Spinal cord (tissue), 9 donors: ENCODE measurements at regions not wholly inside any gene's neighbourhood (a gene's known extent, or its start where the extent isn't known, plus 50 kb on each side); places are given as distances from the start of the nearest gene placed in this dataset.

Experiments used
- DNase-seq, 6 donors: peaks; one replicate each; pipeline versions ENCODE4 v3.0.0 to v3.0.0-alpha.2; 2013 to 2015; ENCODE audit warnings: low spot score in 6 of 6, low read depth in 4 of 6
- H3K27ac ChIP-seq: one replicate; pipeline ENCODE4 v1.5.1; 2013; ENCODE audit warnings: low read depth, low read length, control low read depth
- H3K27me3 ChIP-seq: one replicate; pipeline ENCODE4 v1.6.1; 2013; ENCODE audit warnings: low read length; ENCODE audit not compliant: control insufficient read depth, insufficient read depth
- H3K36me3 ChIP-seq: one replicate; pipeline ENCODE4 v1.6.1; 2013; ENCODE audit warnings: low read length; ENCODE audit not compliant: control insufficient read depth, insufficient read depth
- H3K4me1 ChIP-seq: one replicate; pipeline ENCODE4 v1.6.1; 2013; ENCODE audit warnings: low read length; ENCODE audit not compliant: control insufficient read depth, insufficient read depth
- H3K4me3 ChIP-seq: one replicate; pipeline ENCODE4 v1.5.1; 2013; ENCODE audit warnings: low read depth, low read length, control low read depth
- H3K9me3 ChIP-seq: one replicate; pipeline ENCODE4 v1.6.1; 2013; ENCODE audit warnings: low read length; ENCODE audit not compliant: control insufficient read depth, insufficient read depth
- WGBS: methylation state at CpG from one replicate; pipeline ENCODE4 v1.1.5; 2013; ENCODE audit warnings: missing lambda C conversion rate; ENCODE audit not compliant: insufficient coverage; 5-methylcytosine and 5-hydroxymethylcytosine counted together
- donor health status: healthy.

DNA sequence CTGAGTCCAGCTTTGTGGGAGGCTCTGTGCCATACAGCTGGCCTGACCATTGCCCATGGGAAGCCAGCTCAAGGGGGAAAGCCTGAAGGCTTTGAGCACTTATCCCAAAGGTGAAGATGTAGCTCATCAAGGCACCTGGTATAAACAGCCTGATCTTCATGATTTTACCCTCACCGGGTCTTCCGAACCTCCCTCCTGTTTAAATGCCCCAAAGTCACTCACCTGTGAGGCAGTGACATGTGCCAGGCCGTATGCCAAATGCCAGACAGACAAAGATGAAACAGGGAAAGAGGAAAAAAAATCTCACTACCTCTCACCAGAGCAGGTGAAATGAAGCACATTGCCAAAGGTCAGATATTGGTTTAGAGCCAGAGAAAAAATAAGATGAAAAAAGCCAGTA is 62.8 kb upstream of the ITSN2 start:
- no peaks in the 10 kb centered on the region for H3K27me3 ChIP-seq
- no peaks in the 10 kb centered on the region for H3K36me3 ChIP-seq
- no peak overlapping the region for H3K27ac ChIP-seq
- WGBS, result no CpG with 5 or more reads among the region's 3 CpGs
- no peak for DNase-seq
- H3K4me1 ChIP-seq, result no peaks in the 10 kb centered on the region
- no peaks in the 10 kb centered on the region for H3K9me3 ChIP-seq
- no peak overlapping the region for H3K4me3 ChIP-seq

- no peak overlapping the region for H3K4me3 ChIP-seq
- no peaks in the 10 kb centered on the region for H3K4me1 ChIP-seq
- no peaks in the 10 kb centered on the region for H3K27me3 ChIP-seq
- H3K9me3 ChIP-seq, result no peaks in the 10 kb centered on the region
- DNase-seq, result peak in 3 of 6 donors; percentile 15 to 78 (median 70)
- H3K27ac ChIP-seq, result no peak overlapping the region
- 40% methylated on average over 3 of the region's 4 CpGs for WGBS
- no peaks in the 10 kb centered on the region for H3K36me3 ChIP-seq
Measured at GRCh38 chr2:24421668-24422067, 61.3 kb upstream of the ITSN2 start.

- Histone ChIP-seq H3K9me3 (no peaks in the 10 kb centered on the region), H3K27me3 (no peaks in the 10 kb centered on the region), H3K27ac (no peak overlapping the region), H3K4me3 (no peak overlapping the region), H3K4me1 (no peaks in the 10 kb centered on the region), H3K36me3 (no peaks in the 10 kb centered on the region)
- no CpG with 5 or more reads among the region's 1 CpG for WGBS
- DNase-seq, result no peak
Measured at GRCh38 chr2:24420373-24420772, 60.0 kb upstream of the ITSN2 start.

DNA sequence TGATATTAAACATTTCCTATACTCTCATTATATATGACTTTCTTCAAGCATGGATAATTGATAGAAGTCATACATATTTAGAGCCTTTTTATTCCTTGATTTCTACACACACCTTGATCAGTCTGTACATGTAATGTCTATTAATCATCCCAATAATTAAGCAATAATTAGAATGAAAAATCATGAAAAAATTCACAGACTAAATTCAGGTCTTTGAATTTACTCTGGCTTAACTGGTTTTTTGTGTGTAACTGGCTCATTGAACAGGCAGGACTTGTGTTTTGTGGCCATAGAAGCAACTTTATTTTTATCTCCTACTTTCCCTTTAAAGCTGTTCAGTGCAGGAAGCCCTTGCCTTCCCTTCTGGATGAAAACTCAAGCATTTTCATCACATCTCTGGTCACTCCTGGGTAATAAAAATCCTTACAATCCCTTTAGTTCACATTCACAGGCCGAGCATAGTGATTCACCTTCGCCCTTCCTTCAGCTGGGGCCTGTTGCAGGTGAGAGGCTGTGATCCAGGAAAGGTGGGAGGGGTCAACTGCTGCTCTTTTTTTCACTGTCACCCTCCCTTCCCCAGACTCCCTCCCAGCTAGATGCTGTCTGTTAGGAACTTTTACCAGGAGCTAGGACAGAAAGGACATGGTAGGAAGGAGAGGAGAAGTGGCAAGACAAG is 58.0 kb upstream of the ITSN2 start:
- DNase-seq, result no peak
- H3K27ac ChIP-seq, result no peak overlapping the region
- no peaks in the 10 kb centered on the region for H3K9me3 ChIP-seq
- no peak overlapping the region for H3K4me3 ChIP-seq
- no peaks in the 10 kb centered on the region for H3K27me3 ChIP-seq
- no peaks in the 10 kb centered on the region for H3K36me3 ChIP-seq
- no CpG with 5 or more reads among the region's 2 CpGs for WGBS
- no peaks in the 10 kb centered on the region for H3K4me1 ChIP-seq

- no peaks in the 10 kb centered on the region for H3K9me3 ChIP-seq
- H3K27ac ChIP-seq, result no peak overlapping the region
- H3K4me1 ChIP-seq, result peaks cover 3% of the 10 kb centered on the region
- WGBS, result no CpG with 5 or more reads among the region's 3 CpGs
- H3K36me3 ChIP-seq, result no peaks in the 10 kb centered on the region
- H3K4me3 ChIP-seq, result no peak overlapping the region
- no peaks in the 10 kb centered on the region for H3K27me3 ChIP-seq
- no peak for DNase-seq
Measured at GRCh38 chr2:24412812-24413211, 52.5 kb upstream of the ITSN2 start.

DNA sequence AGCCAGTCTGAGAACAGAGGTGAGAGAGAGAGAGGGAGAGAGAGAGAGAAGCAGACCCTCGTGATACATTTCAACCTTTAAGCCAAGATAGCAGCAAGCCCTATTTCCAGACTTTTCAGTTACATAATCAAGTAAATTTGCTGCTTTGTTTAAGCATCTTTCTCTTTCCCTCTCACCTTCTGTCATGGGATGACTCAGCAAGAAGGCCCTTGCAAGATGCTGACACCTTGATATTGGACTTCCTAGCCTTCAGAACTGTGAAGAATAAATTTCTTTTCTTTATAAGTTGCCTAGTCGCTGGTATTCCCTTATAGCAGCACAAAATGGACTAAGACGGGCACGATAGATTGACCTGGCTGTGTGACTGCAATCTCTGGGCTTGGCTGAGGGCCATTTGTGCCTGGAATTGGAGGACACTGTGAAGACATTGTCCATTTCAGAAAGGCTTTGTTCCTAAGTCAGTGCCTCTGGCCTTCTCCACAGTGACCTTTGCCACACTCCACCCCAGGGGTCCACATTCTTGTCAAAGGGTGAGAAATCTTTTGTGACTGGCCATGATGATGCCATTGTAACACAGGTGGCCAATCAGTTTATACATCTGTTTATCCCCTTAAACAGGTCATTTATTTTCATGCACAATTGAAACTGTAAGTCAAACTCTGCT is 51.3 kb upstream of the ITSN2 start:
- Histone ChIP-seq H3K9me3 (no peaks in the 10 kb centered on the region), H3K36me3 (no peaks in the 10 kb centered on the region), H3K27me3 (no peaks in the 10 kb centered on the region), H3K27ac (no peak overlapping the region), H3K4me3 (no peak overlapping the region), H3K4me1 (peaks cover 3% of the 10 kb centered on the region)
- 53% methylated on average over 2 of the region's 4 CpGs for WGBS
- DNase-seq, result no peak

DNA sequence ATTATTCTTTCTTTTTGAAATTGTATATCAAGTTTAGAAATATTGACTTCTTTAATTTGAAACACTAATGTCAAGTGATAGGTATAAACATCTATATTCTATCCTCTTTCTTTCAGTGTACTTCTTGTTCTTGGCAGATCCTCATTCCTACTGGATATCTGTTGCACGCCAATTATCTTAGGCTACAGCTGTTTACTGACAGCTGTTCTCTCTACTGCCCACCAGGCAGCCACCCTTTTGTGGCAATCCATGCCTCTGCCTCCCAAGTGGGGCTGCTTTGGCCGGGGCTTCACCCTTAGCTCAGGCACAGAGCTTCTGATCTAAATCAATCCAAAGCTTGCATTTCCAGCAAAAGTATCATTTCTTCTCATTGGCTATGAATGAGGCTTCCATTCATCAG is 50.6 kb upstream of the ITSN2 start:
- Histone ChIP-seq H3K27me3 (no peaks in the 10 kb centered on the region), H3K4me3 (no peak overlapping the region), H3K9me3 (no peaks in the 10 kb centered on the region), H3K4me1 (peaks cover 3% of the 10 kb centered on the region), H3K27ac (no peak overlapping the region), H3K36me3 (no peaks in the 10 kb centered on the region)
- 49% methylated on average over 2 of the region's 2 CpGs for WGBS
- no peak for DNase-seq

GRCh38 chr2:24409700-24410556 is 49.6 kb upstream of the ITSN2 start:
- no peak overlapping the region for H3K27ac ChIP-seq
- H3K4me1 ChIP-seq, result peaks cover 3% of the 10 kb centered on the region
- no peaks in the 10 kb centered on the region for H3K36me3 ChIP-seq
- 33% methylated on average over 4 of the region's 13 CpGs for WGBS
- no peaks in the 10 kb centered on the region for H3K27me3 ChIP-seq
- DNase-seq, result peak; percentile 63 to 94 (median 72)
- no peak overlapping the region for H3K4me3 ChIP-seq
- H3K9me3 ChIP-seq, result no peaks in the 10 kb centered on the region
